Right lobe of liver (tissue), 4 donors: ENCODE measurements at regions not wholly inside any gene's neighbourhood (a gene's known extent, or its start where the extent isn't known, plus 50 kb on each side); places are given as distances from the start of the nearest gene placed in this dataset.

Experiments
- CTCF ChIP-seq, 4 donors: fragments of 200-600 bp in 3 of 4; fragments of 450-650 bp in 1 of 4; IDR thresholded peaks; one replicate each; pipeline versions ENCODE4 v1.5.1 to v1.8.0; 2016 to 2022; ENCODE audit warnings: antibody characterized with exemption in 4 of 4, mild to moderate bottlenecking in 2 of 4
- POLR2A ChIP-seq: fragments of 450-650 bp; IDR thresholded peaks from one replicate; pipeline ENCODE4 v1.6.1; 2017; ENCODE audit warnings: antibody characterized with exemption, mild to moderate bottlenecking
- donor health status: DM: no; HTN: no; CAD: no.
- donor health status: DM: no; HTN: no; CAD: no.
- donor health status: DM: no; HTN: yes; CAD: no.

- TF ChIP-seq CTCF (IDR thresholded peaks at IDR 0.05), result no peak
- no peak for TF ChIP-seq POLR2A
Measured at GRCh38 chr5:118371973-118372831, 616.1 kb downstream of the DTWD2 start.
